Smooth muscle cell (in vitro differentiated cells): ENCODE measurements at regions not wholly inside any gene's neighbourhood (a gene's known extent, or its start where the extent isn't known, plus 50 kb on each side); places are given as distances from the start of the nearest gene placed in this dataset.
A peak's percentile ranks its signal among the peaks of the same experiment; 100 is the strongest.

ENCODE experiments used
- DNase-seq: peaks from one replicate; lab custom pipeline; 2025; ENCODE audit not compliant: unreplicated experiment; lab: John Stamatoyannopoulos, UW
- H2AFZ ChIP-seq: fragments of 200-600 bp; sonication (generic); 2 replicates; pipeline ENCODE4 v1.6.0; 2016; ENCODE audit warnings: antibody characterized with exemption, low read depth, mild to moderate bottlenecking
- H3F3A ChIP-seq: fragments of 200-600 bp; sonication (generic); 2 replicates; pipeline ENCODE4 v1.6.0; 2017; ENCODE audit warnings: antibody characterized with exemption, low read depth
- H3K27ac ChIP-seq: fragments of 200-600 bp; sonication (generic); 2 replicates; pipeline ENCODE4 v1.5.1; 2016; ENCODE audit warnings: low read depth, mild to moderate bottlenecking
- H3K27me3 ChIP-seq: fragments of 200-600 bp; sonication (generic); 2 replicates; pipeline ENCODE4 v1.6.1; 2016; ENCODE audit warnings: low read depth, mild to moderate bottlenecking
- H3K36me3 ChIP-seq: fragments of 200-600 bp; sonication (generic); 2 replicates; pipeline ENCODE4 v1.5.1; 2016; ENCODE audit warnings: low read depth
- H3K4me1 ChIP-seq: fragments of 200-600 bp; sonication (generic); 2 replicates; pipeline ENCODE4 v1.5.1; 2016; ENCODE audit warnings: low read depth
- H3K4me2 ChIP-seq: fragments of 200-600 bp; sonication (generic); 2 replicates; pipeline ENCODE4 v1.6.0; 2016; ENCODE audit warnings: mild to moderate bottlenecking
- H3K4me3 ChIP-seq: fragments of 200-600 bp; sonication (generic); 2 replicates; pipeline ENCODE4 v1.5.1; 2016; ENCODE audit warnings: mild to moderate bottlenecking
- H3K79me2 ChIP-seq: fragments of 200-600 bp; sonication (generic); 2 replicates; pipeline ENCODE4 v1.6.0; 2016; ENCODE audit warnings: low read depth, mild to moderate bottlenecking
- H3K9ac ChIP-seq: fragments of 200-600 bp; sonication (generic); 2 replicates; pipeline ENCODE4 v1.6.0; 2016; ENCODE audit warnings: low read depth
- H3K9me3 ChIP-seq: fragments of 200-600 bp; sonication (generic); replicated peaks from 2 replicates; pipeline ENCODE4 v1.5.1; 2016; ENCODE audit warnings: low read depth
- H4K20me1 ChIP-seq: fragments of 200-600 bp; sonication (generic); 2 replicates; pipeline ENCODE4 v1.6.0; 2016; ENCODE audit warnings: low read depth
- CTCF ChIP-seq: fragments of 200-600 bp; sonication (generic); IDR thresholded peaks from 2 replicates; pipeline ENCODE4 v1.5.1; 2017; ENCODE audit warnings: borderline replicate concordance, mild to moderate bottlenecking, antibody characterized with exemption; ENCODE audit not compliant: insufficient read depth, poor library complexity, severe bottlenecking
- WGBS: methylation state at CpG from one replicate; pipeline ENCODE4 v1.1.7; 2016; ENCODE audit warnings: low lambda C conversion rate; 5-methylcytosine and 5-hydroxymethylcytosine counted together

- H3K27me3 ChIP-seq: no peaks in the 10 kb centered on the region
- TF ChIP-seq CTCF: no peak
- no peaks in the 10 kb centered on the region for H3K36me3 ChIP-seq
- no peak for DNase-seq
- no peaks in the 10 kb centered on the region for H3F3A ChIP-seq
- no peak overlapping the region for H3K4me2 ChIP-seq
- H2AFZ ChIP-seq: no peak overlapping the region
- H4K20me1 ChIP-seq: no peaks in the 10 kb centered on the region
- no peaks in the 10 kb centered on the region for H3K9me3 ChIP-seq
- H3K4me1 ChIP-seq: no peaks in the 10 kb centered on the region
- H3K79me2 ChIP-seq: no peaks in the 10 kb centered on the region
- no peak overlapping the region for H3K27ac ChIP-seq
- no peak overlapping the region for H3K4me3 ChIP-seq
- H3K9ac ChIP-seq: no peak overlapping the region
These were observed 91.8 kb upstream of the ZNF521 start for GRCh38 chr18:25443776-25444175.

- Histone ChIP-seq H3K9ac (no peak overlapping the region), H3K4me2 (no peak overlapping the region), H3K4me3 (no peak overlapping the region), H3K79me2 (no peaks in the 10 kb centered on the region), H3K27me3 (no peaks in the 10 kb centered on the region), H3K4me1 (no peaks in the 10 kb centered on the region), H3K9me3 (no peaks in the 10 kb centered on the region), H3K27ac (no peak overlapping the region), H4K20me1 (no peaks in the 10 kb centered on the region), H3K36me3 (no peaks in the 10 kb centered on the region), H3F3A (no peaks in the 10 kb centered on the region), H2AFZ (no peak overlapping the region)
- no peak for TF ChIP-seq CTCF
- WGBS: 92% methylated on average over 3 of the region's 3 CpGs
- no peak for DNase-seq
These were observed 83.3 kb upstream of the ZNF521 start for GRCh38 chr18:25435149-25435782.

GRCh38 chr18:25434745-25435144 is 82.8 kb upstream of the ZNF521 start:
- Histone ChIP-seq H3K27me3 (no peaks in the 10 kb centered on the region), H3K36me3 (no peaks in the 10 kb centered on the region), H3K4me2 (no peak overlapping the region), H3K9ac (no peak overlapping the region), H3K79me2 (no peaks in the 10 kb centered on the region), H2AFZ (no peak overlapping the region), H3K4me1 (no peaks in the 10 kb centered on the region), H3K4me3 (no peak overlapping the region), H3F3A (no peaks in the 10 kb centered on the region), H3K27ac (no peak overlapping the region), H4K20me1 (no peaks in the 10 kb centered on the region), H3K9me3 (no peaks in the 10 kb centered on the region)
- 94% methylated on average over 2 of the region's 2 CpGs for WGBS
- no peak for DNase-seq
- TF ChIP-seq CTCF: no peak

- DNase-seq: no peak
- H3K4me1 ChIP-seq: no peaks in the 10 kb centered on the region
- H3K9ac ChIP-seq: no peak overlapping the region
- H4K20me1 ChIP-seq: no peaks in the 10 kb centered on the region
- no peaks in the 10 kb centered on the region for H3K27me3 ChIP-seq
- no peaks in the 10 kb centered on the region for H3K79me2 ChIP-seq
- no peaks in the 10 kb centered on the region for H3K36me3 ChIP-seq
- no peak overlapping the region for H3K27ac ChIP-seq
- no peaks in the 10 kb centered on the region for H3K9me3 ChIP-seq
- H2AFZ ChIP-seq: no peak overlapping the region
- H3K4me2 ChIP-seq: peak overlapping the region; percentile 28
- TF ChIP-seq CTCF: no peak
- no peak overlapping the region for H3K4me3 ChIP-seq
- H3F3A ChIP-seq: no peaks in the 10 kb centered on the region
- WGBS: 24% methylated on average over 3 of the region's 3 CpGs
These were observed 81.6 kb upstream of the ZNF521 start for GRCh38 chr18:25433590-25433989.
